DOHH2 (cell line): ENCODE measurements at regions not wholly inside any gene's neighbourhood (a gene's known extent, or its start where the extent isn't known, plus 50 kb on each side); places are given as distances from the start of the nearest gene placed in this dataset.

Experiments
- CTCF ChIP-seq: fragments of 200-600 bp; sonication (generic); IDR thresholded peaks from one replicate; pipeline ENCODE4 v1.5.1; 2014; ENCODE audit warnings: antibody characterized with exemption, mild to moderate bottlenecking, low read depth, low read length; ENCODE audit not compliant: poor library complexity, severe bottlenecking
- EZH2phosphoT487 ChIP-seq: fragments of 200-600 bp; sonication (generic); IDR thresholded peaks from 2 replicates; pipeline ENCODE4 v1.6.1; 2017; ENCODE audit warnings: borderline replicate concordance, mild to moderate bottlenecking, antibody characterized with exemption, low read length, moderate library complexity, mixed read lengths

DNA sequence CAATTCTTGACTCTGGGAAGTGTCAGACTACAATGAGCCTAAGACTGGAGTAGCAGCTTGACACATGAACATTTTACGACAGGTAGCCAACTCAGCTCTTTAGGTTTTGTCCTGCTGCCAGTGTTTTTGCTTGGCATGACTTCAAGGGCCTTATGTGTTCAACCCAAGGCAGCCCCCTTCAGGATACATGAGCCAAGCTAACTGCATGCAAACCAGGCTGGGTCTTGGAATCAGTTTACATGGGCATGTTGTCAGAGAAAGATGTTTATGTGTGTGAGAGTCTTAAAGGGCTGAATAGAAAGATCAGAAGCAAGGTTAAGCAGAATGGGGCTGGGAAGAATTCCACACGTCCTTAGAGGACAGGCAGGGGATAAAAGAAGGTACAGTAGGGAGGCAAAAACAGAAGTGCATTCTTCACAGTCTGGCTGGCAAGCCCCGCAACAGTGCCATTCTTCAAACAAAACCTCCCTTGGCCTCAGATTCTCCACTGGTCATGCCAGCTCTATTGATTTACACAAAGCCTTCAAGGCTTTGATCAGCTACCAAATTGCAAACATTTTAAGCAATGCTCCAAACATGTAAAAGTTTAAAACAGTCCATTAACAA lies 97.3 kb downstream of the NKX6-1 start:
- TF ChIP-seq CTCF: no peak
- TF ChIP-seq EZH2phosphoT487: no peak
